ENCODE measurements at regions not wholly inside any gene's neighbourhood (a gene's known extent, or its start where the extent isn't known, plus 50 kb on each side); places are given as distances from the start of the nearest gene placed in this dataset.
A peak's percentile ranks its signal among the peaks of the same experiment; 100 is the strongest.

DNA sequence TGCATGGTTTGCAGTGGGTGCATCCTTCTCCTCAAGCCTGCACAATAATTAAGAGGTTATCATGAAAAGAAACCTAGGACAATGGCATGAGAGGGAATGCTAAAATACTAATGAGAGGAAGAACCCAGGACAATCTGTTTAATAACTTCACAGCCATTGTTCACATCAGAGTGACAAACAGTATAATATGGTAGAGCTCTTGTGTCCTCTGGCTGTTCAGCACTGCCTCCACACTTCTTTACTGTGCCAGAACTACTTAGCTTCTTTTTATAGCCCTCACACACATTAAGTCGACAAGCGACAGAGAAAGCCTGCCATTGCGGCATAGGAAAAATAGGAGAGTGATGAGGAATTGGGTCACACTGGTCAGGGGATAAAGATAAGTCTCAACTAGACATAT is 65.0 kb upstream of the MEIS2 start:
- no peak for DNase-seq

DNA sequence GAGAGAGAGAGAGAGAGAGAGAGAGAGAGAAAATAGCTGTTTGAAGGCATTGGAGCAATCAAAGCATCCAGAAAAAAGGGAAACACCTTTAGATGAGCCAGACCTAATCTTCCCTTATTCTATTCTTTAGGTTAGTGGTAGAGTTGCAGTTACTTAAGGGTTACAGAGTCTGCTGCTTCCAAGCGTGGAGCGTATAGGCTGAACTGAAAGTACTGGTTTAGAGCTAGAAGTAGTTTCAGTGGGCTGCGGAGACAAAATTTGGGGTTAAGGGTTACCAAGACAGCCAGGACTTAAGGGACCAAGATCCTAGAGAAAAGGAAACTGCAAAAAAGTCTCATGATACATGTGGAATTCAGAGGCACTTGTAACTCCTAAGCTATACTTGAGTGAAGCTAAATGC is 66.1 kb upstream of the MEIS2 start:
- DNase-seq = no peak

DNA sequence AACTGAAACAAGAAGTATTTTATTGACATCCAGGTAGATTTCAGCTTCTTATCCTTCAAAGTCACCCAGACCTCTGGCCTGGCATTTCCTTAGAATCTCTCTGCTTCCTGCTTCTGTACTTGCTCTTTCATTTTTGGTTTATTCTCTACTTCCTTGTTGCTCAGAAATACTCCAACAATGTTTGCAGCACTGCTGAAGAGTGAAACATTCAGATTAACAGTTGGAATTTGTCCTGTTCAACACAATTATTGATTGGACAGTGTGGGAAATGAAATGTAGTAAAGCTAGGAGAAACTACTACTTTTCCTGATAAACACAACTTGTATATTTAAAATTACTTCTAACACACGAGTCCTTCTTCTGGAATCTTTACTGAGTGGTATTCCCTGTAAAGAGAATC is 81.0 kb upstream of the MEIS2 start:
- DNase-seq = no peak

- no peak for DNase-seq
Observed at GRCh38 chr15:37199545-37199944, 99.2 kb upstream of the MEIS2 start.

- no peak for DNase-seq
Observed at GRCh38 chr15:37203050-37203449, 102.7 kb upstream of the MEIS2 start.

DNA sequence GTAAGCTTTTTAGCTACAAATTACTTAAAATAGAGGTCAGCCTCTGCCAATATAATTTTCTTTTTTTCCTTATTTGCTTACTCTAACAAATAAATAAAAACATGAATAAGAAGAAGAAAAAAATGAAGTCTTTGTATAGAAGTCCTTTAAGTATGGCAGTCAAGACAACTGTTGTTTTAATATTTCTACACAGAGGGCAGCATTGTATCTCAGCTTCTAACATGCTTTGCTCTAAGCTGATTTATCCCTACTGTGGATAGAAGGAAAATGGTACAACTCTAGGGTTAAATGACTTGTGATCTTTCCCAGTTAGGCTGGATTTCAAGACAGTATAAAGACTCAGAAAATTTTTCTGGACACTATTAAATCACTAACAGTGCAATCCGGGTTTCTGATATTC is 104.3 kb upstream of the MEIS2 start:
- no peak for DNase-seq

GRCh38 chr15:37206690-37207089 is 106.3 kb upstream of the MEIS2 start:
- no peak for DNase-seq

DNA sequence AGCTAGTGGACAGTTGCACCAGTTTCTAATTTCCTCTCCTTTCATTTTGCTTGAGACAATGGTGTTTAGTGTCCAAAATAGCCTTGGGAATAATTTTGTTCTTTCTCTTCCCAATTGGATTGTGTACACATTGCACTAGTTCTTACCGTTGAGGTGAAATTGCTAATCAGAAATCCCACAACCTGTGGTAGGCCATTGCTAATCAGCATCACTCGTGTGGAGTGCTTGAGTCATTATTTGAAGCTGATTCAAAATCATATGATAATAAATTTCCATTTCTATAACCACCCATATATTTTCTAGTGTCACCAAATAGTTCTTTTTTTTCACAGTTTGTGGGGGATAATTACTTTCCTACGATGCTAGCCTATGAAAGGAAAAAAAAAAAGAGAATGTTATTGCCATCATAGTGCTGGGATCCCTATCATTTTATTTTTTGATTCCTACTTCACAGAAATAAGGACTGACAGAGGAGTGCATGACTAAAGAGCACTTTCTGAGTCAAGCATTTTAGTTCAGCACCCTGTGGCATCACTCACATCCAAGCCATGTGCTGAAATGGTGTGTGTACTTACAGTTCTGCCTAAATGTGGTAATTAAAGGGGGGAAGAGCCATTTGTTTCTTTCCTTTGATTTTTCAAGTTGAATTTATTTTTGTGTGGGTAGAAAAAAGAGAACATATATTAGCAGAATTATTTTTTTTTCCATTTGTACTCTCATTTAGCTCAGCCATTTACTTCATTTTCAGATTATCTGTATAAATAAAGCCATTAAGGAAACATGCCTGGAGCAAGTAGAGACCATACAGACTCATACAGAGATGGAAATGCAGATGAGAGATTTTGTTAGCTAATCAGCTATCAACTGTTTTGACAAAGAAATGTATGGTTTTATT is 108.0 kb upstream of the MEIS2 start:
- no peak for DNase-seq

- no peak for DNase-seq
Observed at GRCh38 chr15:37209041-37209363, 108.7 kb upstream of the MEIS2 start.

DNA sequence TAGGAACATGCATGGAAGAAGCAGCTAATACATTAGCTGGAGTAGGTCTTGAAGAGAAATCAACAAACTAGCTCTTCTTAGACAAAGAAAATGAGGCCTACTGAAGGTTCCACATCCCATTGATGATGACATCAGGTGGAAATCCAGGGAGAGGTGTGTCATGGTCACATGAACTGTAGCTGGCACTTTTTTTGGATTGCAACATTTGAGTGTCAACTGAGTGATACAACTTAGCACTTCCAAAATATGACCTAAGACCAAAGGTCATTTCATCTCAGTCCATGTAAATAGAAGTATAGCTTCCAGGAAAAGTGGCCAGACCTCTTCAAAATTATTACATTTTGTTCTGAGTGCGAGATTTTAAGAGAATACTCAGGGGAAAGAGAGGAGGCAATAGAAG is 117.2 kb upstream of the MEIS2 start:
- DNase-seq = no peak

DNA sequence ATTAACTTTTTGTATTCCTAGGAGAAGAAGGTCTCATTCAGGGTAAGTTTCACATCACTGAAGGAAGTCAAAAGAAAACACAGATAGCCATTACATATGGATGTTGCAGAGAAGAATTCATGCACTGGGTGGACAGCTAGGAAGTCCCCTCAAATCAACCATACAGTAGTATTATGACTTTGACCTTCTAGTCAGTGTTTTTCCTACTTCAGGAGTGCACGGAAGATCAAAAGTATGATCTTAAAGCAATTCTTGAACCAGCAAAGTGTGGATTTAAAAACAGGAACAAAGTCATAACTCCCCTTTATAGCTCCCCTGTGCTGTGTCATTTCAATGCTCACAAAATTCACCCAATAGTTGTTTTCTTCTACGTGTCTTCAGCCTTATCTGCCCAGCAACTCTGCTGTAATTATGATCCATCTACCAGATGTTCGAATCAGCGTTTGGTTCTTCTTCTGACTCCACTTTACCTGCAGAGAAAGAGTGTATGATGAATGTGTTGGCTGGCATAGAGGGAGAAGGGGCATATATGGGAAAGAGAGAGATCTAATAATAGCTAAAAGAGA is 118.1 kb upstream of the MEIS2 start:
- DNase-seq = no peak

- no peak for DNase-seq
Observed at GRCh38 chr15:37219211-37219701, 118.9 kb upstream of the MEIS2 start.

GRCh38 chr15:37220949-37221670 is 120.8 kb upstream of the MEIS2 start:
- DNase-seq = peak; percentile 64

DNA sequence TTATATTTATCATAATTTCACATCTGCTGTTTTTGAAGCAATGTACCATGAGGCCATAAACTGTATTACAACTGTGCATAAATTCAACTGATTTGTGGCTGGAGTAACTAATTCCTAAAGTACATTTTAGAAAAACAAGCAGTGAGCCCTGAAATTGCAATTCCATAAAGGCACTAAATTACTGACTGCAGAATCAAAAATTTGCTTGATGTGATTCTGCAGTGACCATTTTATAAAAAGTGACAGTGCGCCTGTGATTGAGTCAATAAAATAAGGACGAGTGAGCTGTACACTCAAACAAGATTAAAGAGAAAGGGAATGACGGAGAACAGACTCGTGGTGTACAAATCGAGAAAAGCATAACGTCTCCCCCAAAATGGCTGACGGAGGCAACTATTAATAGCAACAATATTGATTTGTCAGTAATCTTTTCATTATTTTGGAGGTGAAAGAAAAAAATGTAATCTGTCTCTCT is 121.4 kb upstream of the MEIS2 start:
- DNase-seq = no peak

DNA sequence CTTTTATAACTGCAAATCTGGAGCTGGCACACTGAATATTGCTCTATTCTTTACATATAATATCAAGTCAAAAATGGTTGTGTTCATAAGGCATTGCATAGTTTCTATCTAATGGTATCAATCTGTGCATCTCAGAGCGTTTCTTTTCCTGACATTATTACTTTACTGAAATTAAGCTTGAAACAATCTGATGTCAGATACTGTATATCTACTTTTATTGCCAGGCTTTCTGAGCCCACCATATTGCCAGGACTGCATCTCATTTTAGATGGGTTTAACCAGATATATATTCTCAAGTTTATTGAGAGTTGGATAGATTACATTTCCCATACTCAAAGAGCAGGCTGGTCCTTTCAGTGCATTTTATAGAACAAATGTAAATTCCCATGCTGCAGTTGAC is 122.7 kb upstream of the MEIS2 start:
- DNase-seq = no peak

- DNase-seq = no peak
Observed at GRCh38 chr15:37229855-37230619, 129.7 kb upstream of the MEIS2 start.

- DNase-seq = no peak
Observed at GRCh38 chr15:37245358-37245757, 145.0 kb upstream of the MEIS2 start.

- DNase-seq = no peak
Observed at GRCh38 chr15:37246065-37246464, 145.7 kb upstream of the MEIS2 start.

- no peak for DNase-seq
Observed at GRCh38 chr15:37246856-37247255, 146.5 kb upstream of the MEIS2 start.

- no peak for DNase-seq
Observed at GRCh38 chr15:37249249-37249648, 148.9 kb upstream of the MEIS2 start.

DNA sequence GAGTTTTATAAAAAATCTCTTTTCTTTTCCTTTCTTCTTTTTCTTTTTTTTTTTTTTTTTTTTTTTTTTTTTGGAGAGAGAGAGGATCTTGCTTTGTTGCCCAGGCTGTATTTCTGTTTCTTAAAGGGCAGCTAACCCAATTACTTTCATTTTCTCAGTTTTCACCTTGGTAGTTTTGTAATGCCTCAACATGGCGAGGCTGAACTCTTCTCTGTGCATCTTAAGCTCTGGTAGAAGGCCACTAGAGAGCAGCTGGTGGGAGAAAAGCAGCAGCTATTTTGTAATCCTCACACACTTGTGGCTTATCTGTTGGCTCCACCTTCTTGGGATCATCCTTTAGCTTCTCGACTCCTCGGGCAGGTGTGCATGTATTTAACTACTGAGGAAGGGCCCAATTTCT is 152.2 kb upstream of the MEIS2 start:
- no peak for DNase-seq

DNA sequence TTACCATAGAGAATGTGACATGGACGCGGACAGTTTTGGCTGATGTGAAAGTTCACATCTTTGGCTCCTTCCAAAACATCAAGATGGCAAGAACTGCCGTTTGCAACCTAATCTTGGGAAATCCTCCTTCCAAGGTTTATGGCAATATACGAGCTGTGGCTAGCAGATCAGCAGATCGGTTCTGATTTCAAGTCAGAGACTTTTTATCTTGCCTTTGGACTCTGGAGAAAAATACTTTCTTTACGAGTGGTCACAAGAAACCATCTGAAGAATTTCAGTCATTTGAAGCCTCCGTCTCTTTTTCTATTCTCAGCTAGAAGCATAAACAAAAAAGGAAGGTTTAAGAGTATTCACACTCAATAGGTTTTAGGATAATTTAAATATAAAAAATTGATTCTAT is 153.5 kb upstream of the MEIS2 start:
- no peak for DNase-seq

GRCh38 chr15:37260255-37260654 is 159.9 kb upstream of the MEIS2 start:
- no peak for DNase-seq
